NCI-H2029 (cell line): ENCODE measurements at regions not wholly inside any gene's neighbourhood (a gene's known extent, or its start where the extent isn't known, plus 50 kb on each side); places are given as distances from the start of the nearest gene placed in this dataset.

Experiments used
- DNase-seq: peaks from one replicate; lab custom pipeline; 2025; lab: John Stamatoyannopoulos, UW

GRCh38 chr4:104677116-104677515 is 182.4 kb upstream of the CXXC4 start:
- peak; percentile 8 for DNase-seq

GRCh38 chr4:104682311-104682710 is 187.6 kb upstream of the CXXC4 start:
- DNase-seq, result no peak

- no peak for DNase-seq
Measured at GRCh38 chr4:104693601-104694201, 199.0 kb upstream of the CXXC4 start.

GRCh38 chr4:104716584-104716983 is 221.9 kb upstream of the CXXC4 start:
- DNase-seq, result no peak

GRCh38 chr4:104719539-104720230 is 225.0 kb upstream of the CXXC4 start:
- DNase-seq, result no peak

GRCh38 chr4:104722467-104722866 is 227.8 kb upstream of the CXXC4 start:
- DNase-seq, result no peak

- DNase-seq, result no peak
Measured at GRCh38 chr4:104726002-104726401, 231.3 kb upstream of the CXXC4 start.

- no peak for DNase-seq
Measured at GRCh38 chr4:104727643-104728042, 232.9 kb upstream of the CXXC4 start.

GRCh38 chr4:104728380-104729122 is 233.9 kb upstream of the CXXC4 start:
- no peak for DNase-seq

GRCh38 chr4:104732766-104733165 is 238.1 kb upstream of the CXXC4 start:
- no peak for DNase-seq

GRCh38 chr4:104735174-104735573 is 240.5 kb upstream of the CXXC4 start:
- no peak for DNase-seq

- no peak for DNase-seq
Measured at GRCh38 chr4:104740161-104740560, 245.5 kb upstream of the CXXC4 start.

- no peak for DNase-seq
Measured at GRCh38 chr4:104743215-104743653, 248.5 kb upstream of the CXXC4 start.

GRCh38 chr4:104747635-104748034 is 252.9 kb upstream of the CXXC4 start:
- DNase-seq, result no peak

GRCh38 chr4:104749062-104749461 is 254.4 kb upstream of the CXXC4 start:
- no peak for DNase-seq

- DNase-seq, result no peak
Measured at GRCh38 chr4:104750008-104750407, 255.3 kb upstream of the CXXC4 start.

- DNase-seq, result no peak
Measured at GRCh38 chr4:104751468-104751867, 256.8 kb upstream of the CXXC4 start.

- DNase-seq, result no peak
Measured at GRCh38 chr4:104752337-104752736, 257.6 kb upstream of the CXXC4 start.

GRCh38 chr4:104756837-104757236 is 262.1 kb upstream of the CXXC4 start:
- no peak for DNase-seq

- DNase-seq, result no peak
Measured at GRCh38 chr4:104758574-104758973, 263.9 kb upstream of the CXXC4 start.

GRCh38 chr4:104763554-104764222 is 269.0 kb upstream of the CXXC4 start:
- no peak for DNase-seq

- no peak for DNase-seq
Measured at GRCh38 chr4:104766676-104767075, 272.0 kb upstream of the CXXC4 start.

GRCh38 chr4:104772849-104773248 is 278.2 kb upstream of the CXXC4 start:
- DNase-seq, result no peak
